Thyroid gland (tissue), 4 donors: ENCODE measurements at regions not wholly inside any gene's neighbourhood (a gene's known extent, or its start where the extent isn't known, plus 50 kb on each side); places are given as distances from the start of the nearest gene placed in this dataset.

Experiments
- DNase-seq, 2 donors: peaks; one replicate each; pipeline ENCODE4 v3.0.0-alpha.2; 2019
- H3K27ac ChIP-seq, 3 donors: fragments of 200-600 bp; sonication (generic); 1 replicate in 2 of 3; 2 replicates in 1 of 3; pipeline ENCODE4 v1.5.1; 2016 to 2019; ENCODE audit warnings: mild to moderate bottlenecking in 1 of 3, moderate library complexity in 1 of 3
- H3K27me3 ChIP-seq: fragments of 200-600 bp; sonication (generic); one replicate; pipeline ENCODE4 v1.5.1; 2019
- H3K36me3 ChIP-seq, 2 donors: fragments of 200-600 bp; sonication (generic); one replicate each; pipeline ENCODE4 v1.5.1; 2016 to 2019
- H3K4me1 ChIP-seq, 2 donors: fragments of 200-600 bp; sonication (generic); one replicate each; pipeline ENCODE4 v1.5.1; 2017 to 2019
- H3K4me3 ChIP-seq, 3 donors: fragments of 200-600 bp; sonication (generic); replicated peaks in 1 of 3; 1 replicate in 2 of 3; 2 replicates in 1 of 3; pipeline ENCODE4 v1.5.1; 2016; ENCODE audit warnings: mild to moderate bottlenecking in 1 of 3
- H3K9me3 ChIP-seq: fragments of 200-600 bp; sonication (generic); one replicate; pipeline ENCODE4 v1.5.1; 2017
- CTCF ChIP-seq, 6 experiments: fragments of 200-600 bp in 3 of 6; fragments of 450-650 bp in 3 of 6; sonication (generic) in 3 of 6; IDR thresholded peaks; one replicate each; pipeline ENCODE4 v1.5.1; 2016 to 2019; ENCODE audit warnings: antibody characterized with exemption in 6 of 6, mild to moderate bottlenecking in 2 of 6, inconsistent platforms in 1 of 6, moderate library complexity in 1 of 6
- POLR2A ChIP-seq, 2 donors: fragments of 450-650 bp; IDR thresholded peaks; one replicate each; pipeline ENCODE4 v1.6.1; 2017; ENCODE audit warnings: antibody characterized with exemption in 2 of 2, mild to moderate bottlenecking in 2 of 2, moderate library complexity in 1 of 2
- WGBS, 2 donors: methylation state at CpG; one replicate each; pipeline ENCODE4 v1.1.5; 2017; 5-methylcytosine and 5-hydroxymethylcytosine counted together
- intact Hi-C: fragments of 100-400 bp; cut with DNase I; formaldehyde crosslinking; loops from one replicate; pipeline ENCODE4 v1.15.1; 2023

- whole genome bisulfite sequencing, 2 donors, result 97 to 100% methylated on average over 1 of the region's 1 CpG
- TF ChIP-seq CTCF (IDR thresholded peaks at IDR 0.05) (no peak), POLR2A (IDR thresholded peaks at IDR 0.05) (no peak)
- intact Hi-C loops, result no loop called here
Measured at GRCh38 chr20:24834310-24834709, 114.8 kb upstream of the CST7 start.

GRCh38 chr20:24835195-24835594 lies 113.9 kb upstream of the CST7 start:
- no peak for DNase-seq
- no peak overlapping the region for H3K27ac ChIP-seq
- 86 to 91% methylated on average over 5 of the region's 5 CpGs for WGBS, 2 donors
- no peaks in the 10 kb centered on the region for H3K9me3 ChIP-seq
- H3K4me1 ChIP-seq, result peaks cover 0 to 9% of the 10 kb centered on the region in 2 donors
- H3K27me3 ChIP-seq, result no peaks in the 10 kb centered on the region
- TF ChIP-seq CTCF (IDR thresholded peaks at IDR 0.05), result no peak
- TF ChIP-seq POLR2A (IDR thresholded peaks at IDR 0.05), result no peak
- no peak overlapping the region for H3K4me3 ChIP-seq
- intact Hi-C loops, result no loop called here
- no peaks in the 10 kb centered on the region for H3K36me3 ChIP-seq

More at GRCh38 chr20:24834310-24834709, 114.8 kb upstream of the CST7 start:
- H3K36me3 ChIP-seq, result no peaks in the 10 kb centered on the region
- H3K27me3 ChIP-seq, result no peaks in the 10 kb centered on the region
- no peaks in the 10 kb centered on the region for H3K9me3 ChIP-seq
- peaks cover 0 to 9% of the 10 kb centered on the region in 2 donors for H3K4me1 ChIP-seq
- no peak overlapping the region for H3K4me3 ChIP-seq
- no peak for DNase-seq
- H3K27ac ChIP-seq, result no peak overlapping the region

GRCh38 chr20:24836041-24836533 lies 113.0 kb upstream of the CST7 start:
- 91 to 96% methylated on average over 3 of the region's 3 CpGs for WGBS, 2 donors
- TF ChIP-seq CTCF (IDR thresholded peaks at IDR 0.05), result no peak
- TF ChIP-seq POLR2A (IDR thresholded peaks at IDR 0.05), result no peak
- Histone ChIP-seq H3K4me1 (peaks cover 0 to 9% of the 10 kb centered on the region in 2 donors), H3K4me3 (no peak overlapping the region), H3K9me3 (no peaks in the 10 kb centered on the region), H3K27me3 (no peaks in the 10 kb centered on the region), H3K36me3 (no peaks in the 10 kb centered on the region), H3K27ac (no peak overlapping the region)
- DNase-seq, result no peak
- intact Hi-C loops, result no loop called here

- H3K27ac ChIP-seq, result no peak overlapping the region
- peaks cover 0 to 9% of the 10 kb centered on the region in 2 donors for H3K4me1 ChIP-seq
- intact Hi-C loops, result no loop called here
- H3K27me3 ChIP-seq, result no peaks in the 10 kb centered on the region
- 74 to 82% methylated on average over 6 to 9 of the region's 9 CpGs for WGBS, 2 donors
- H3K9me3 ChIP-seq, result no peaks in the 10 kb centered on the region
- TF ChIP-seq POLR2A (IDR thresholded peaks at IDR 0.05) (no peak), CTCF (IDR thresholded peaks at IDR 0.05) (no peak)
- no peak overlapping the region for H3K4me3 ChIP-seq
- H3K36me3 ChIP-seq, result no peaks in the 10 kb centered on the region
- no peak for DNase-seq
Measured at GRCh38 chr20:24836661-24837299, 112.3 kb upstream of the CST7 start.

GRCh38 chr20:24837781-24838450 lies 111.2 kb upstream of the CST7 start:
- no peak for DNase-seq
- Histone ChIP-seq H3K27me3 (no peaks in the 10 kb centered on the region), H3K4me3 (no peak overlapping the region), H3K36me3 (no peaks in the 10 kb centered on the region), H3K9me3 (no peaks in the 10 kb centered on the region), H3K4me1 (peaks cover 0 to 12% of the 10 kb centered on the region in 2 donors), H3K27ac (no peak overlapping the region)
- intact Hi-C loops, result no loop called here
- no peak for TF ChIP-seq CTCF (IDR thresholded peaks at IDR 0.05)
- no peak for TF ChIP-seq POLR2A (IDR thresholded peaks at IDR 0.05)
- WGBS, 2 donors, result 70 to 76% methylated on average over 7 of the region's 7 CpGs
